Uterus (tissue), 2 donors: ENCODE measurements at regions not wholly inside any gene's neighbourhood (a gene's known extent, or its start where the extent isn't known, plus 50 kb on each side); places are given as distances from the start of the nearest gene placed in this dataset.

Source experiments
- POLR2A ChIP-seq, 2 donors: fragments of 450-650 bp; IDR thresholded peaks; one replicate each; pipeline ENCODE4 v1.6.1; 2016; ENCODE audit warnings: antibody characterized with exemption in 2 of 2, mild to moderate bottlenecking in 1 of 2, moderate library complexity in 1 of 2
- TF ChIP-seq, protein P1 (sequence below), 4 experiments: fragments of 200-600 bp in 2 of 4; fragments of 450-650 bp in 2 of 4; sonication (generic) in 2 of 4; IDR thresholded peaks; one replicate each; pipeline ENCODE4 v1.5.1; 2016 to 2019; ENCODE audit warnings: antibody characterized with exemption in 4 of 4, mild to moderate bottlenecking in 2 of 4, moderate library complexity in 1 of 4

DNA sequence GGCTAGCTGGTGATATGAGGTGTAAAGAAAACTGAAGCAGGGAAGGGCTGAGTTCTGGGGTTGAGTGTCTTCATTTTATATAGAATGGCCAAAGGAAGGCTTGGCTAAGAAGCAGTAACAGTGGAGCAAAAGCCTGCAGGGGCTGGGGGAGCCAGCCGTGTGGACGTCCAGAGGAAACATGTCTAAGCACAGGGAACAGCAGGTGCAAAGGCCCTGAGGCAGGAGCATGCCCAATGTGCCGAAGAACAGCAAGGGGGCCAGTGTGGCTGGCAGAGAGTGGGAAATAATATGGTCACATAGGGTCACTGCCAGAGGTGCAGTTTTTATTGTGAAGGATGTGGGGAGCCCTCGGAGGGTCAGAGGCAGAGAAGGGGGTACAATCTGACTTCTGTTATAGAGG lies 60.5 kb upstream of the KCNG1 start:
- TF ChIP-seq, protein P1, sequence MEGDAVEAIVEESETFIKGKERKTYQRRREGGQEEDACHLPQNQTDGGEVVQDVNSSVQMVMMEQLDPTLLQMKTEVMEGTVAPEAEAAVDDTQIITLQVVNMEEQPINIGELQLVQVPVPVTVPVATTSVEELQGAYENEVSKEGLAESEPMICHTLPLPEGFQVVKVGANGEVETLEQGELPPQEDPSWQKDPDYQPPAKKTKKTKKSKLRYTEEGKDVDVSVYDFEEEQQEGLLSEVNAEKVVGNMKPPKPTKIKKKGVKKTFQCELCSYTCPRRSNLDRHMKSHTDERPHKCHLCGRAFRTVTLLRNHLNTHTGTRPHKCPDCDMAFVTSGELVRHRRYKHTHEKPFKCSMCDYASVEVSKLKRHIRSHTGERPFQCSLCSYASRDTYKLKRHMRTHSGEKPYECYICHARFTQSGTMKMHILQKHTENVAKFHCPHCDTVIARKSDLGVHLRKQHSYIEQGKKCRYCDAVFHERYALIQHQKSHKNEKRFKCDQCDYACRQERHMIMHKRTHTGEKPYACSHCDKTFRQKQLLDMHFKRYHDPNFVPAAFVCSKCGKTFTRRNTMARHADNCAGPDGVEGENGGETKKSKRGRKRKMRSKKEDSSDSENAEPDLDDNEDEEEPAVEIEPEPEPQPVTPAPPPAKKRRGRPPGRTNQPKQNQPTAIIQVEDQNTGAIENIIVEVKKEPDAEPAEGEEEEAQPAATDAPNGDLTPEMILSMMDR (IDR thresholded peaks at IDR 0.05): no peak
- TF ChIP-seq POLR2A (IDR thresholded peaks at IDR 0.05): no peak
